Tibial nerve (tissue), 4 donors: ENCODE measurements at regions not wholly inside any gene's neighbourhood (a gene's known extent, or its start where the extent isn't known, plus 50 kb on each side); places are given as distances from the start of the nearest gene placed in this dataset.

Source experiments
- DNase-seq, 2 donors: peaks; one replicate each; pipeline ENCODE4 v3.0.0-alpha.2; 2019; ENCODE audit warnings: low spot score in 2 of 2
- H3K27ac ChIP-seq, 4 donors: fragments of 200-600 bp; sonication (generic) in 3 of 4; one replicate each; pipeline ENCODE4 v1.5.1; 2017 to 2019; ENCODE audit warnings: mild to moderate bottlenecking in 1 of 4
- H3K27me3 ChIP-seq, 2 donors: fragments of 200-600 bp; sonication (generic) in 1 of 2; one replicate each; pipeline versions ENCODE4 v1.5.1 to v1.6.0; 2017 to 2019
- H3K36me3 ChIP-seq, 3 donors: fragments of 200-600 bp; sonication (generic); one replicate each; pipeline ENCODE4 v1.5.1; 2018 to 2019
- H3K4me1 ChIP-seq, 4 donors: fragments of 200-600 bp; sonication (generic) in 3 of 4; one replicate each; pipeline ENCODE4 v1.5.1; 2017 to 2019
- H3K4me3 ChIP-seq, 4 donors: fragments of 200-600 bp; sonication (generic) in 3 of 4; one replicate each; pipeline ENCODE4 v1.5.1; 2017 to 2019; ENCODE audit warnings: mild to moderate bottlenecking in 1 of 4, moderate library complexity in 1 of 4
- H3K9me3 ChIP-seq, 4 donors: fragments of 200-600 bp; sonication (generic) in 3 of 4; one replicate each; pipeline ENCODE4 v1.5.1; 2017 to 2019
- CTCF ChIP-seq, 5 experiments: fragments of 200-600 bp in 3 of 5; fragments of 450-650 bp in 2 of 5; sonication (generic) in 3 of 5; IDR thresholded peaks; one replicate each; pipeline ENCODE4 v1.5.1; 2016 to 2019; ENCODE audit warnings: antibody characterized with exemption in 5 of 5, mild to moderate bottlenecking in 3 of 5, moderate library complexity in 2 of 5
- EP300 ChIP-seq, 2 donors: sonication (generic); formaldehyde crosslinking; IDR thresholded peaks; one replicate each; pipeline ENCODE4 v1.6.1; 2017; ENCODE audit warnings: antibody characterized with exemption in 2 of 2, mild to moderate bottlenecking in 1 of 2
- POLR2A ChIP-seq, 2 donors: fragments of 450-650 bp; IDR thresholded peaks; one replicate each; pipeline ENCODE4 v1.6.1; 2017; ENCODE audit warnings: antibody characterized with exemption in 2 of 2, mild to moderate bottlenecking in 2 of 2, moderate library complexity in 2 of 2
- WGBS, 2 donors: methylation state at CpG; one replicate each; pipeline ENCODE4 v1.1.5; 2018; 5-methylcytosine and 5-hydroxymethylcytosine counted together

GRCh38 chr16:65672960-65673359, 551.1 kb upstream of the CDH11 start:
- H3K27me3 ChIP-seq, result no peaks in the 10 kb centered on the region

GRCh38 chr16:65671071-65671470, 549.2 kb upstream of the CDH11 start:
- Histone ChIP-seq H3K27me3 (no peaks in the 10 kb centered on the region), H3K4me1 (peaks cover 0 to 10% (median 0%) of the 10 kb centered on the region in 4 donors), H3K36me3 (no peaks in the 10 kb centered on the region), H3K4me3 (no peak overlapping the region), H3K9me3 (no peaks in the 10 kb centered on the region), H3K27ac (no peak overlapping the region)
- TF ChIP-seq CTCF (IDR thresholded peaks at IDR 0.05) (no peak), POLR2A (IDR thresholded peaks at IDR 0.05) (no peak), EP300 (IDR thresholded peaks at IDR 0.05) (no peak)
- no peak for DNase-seq
- WGBS, 2 donors, result 58 to 69% methylated on average over 4 of the region's 4 CpGs

More at GRCh38 chr16:65672960-65673359, 551.1 kb upstream of the CDH11 start:
- no peaks in the 10 kb centered on the region for H3K9me3 ChIP-seq
- DNase-seq, result no peak
- WGBS, 2 donors, result 80 to 82% methylated on average over 3 of the region's 3 CpGs
- H3K4me3 ChIP-seq, result no peak overlapping the region
- no peak overlapping the region for H3K27ac ChIP-seq
- no peaks in the 10 kb centered on the region for H3K36me3 ChIP-seq
- TF ChIP-seq EP300 (IDR thresholded peaks at IDR 0.05) (no peak), CTCF (IDR thresholded peaks at IDR 0.05) (no peak)
- H3K4me1 ChIP-seq, result no peaks in the 10 kb centered on the region

DNA sequence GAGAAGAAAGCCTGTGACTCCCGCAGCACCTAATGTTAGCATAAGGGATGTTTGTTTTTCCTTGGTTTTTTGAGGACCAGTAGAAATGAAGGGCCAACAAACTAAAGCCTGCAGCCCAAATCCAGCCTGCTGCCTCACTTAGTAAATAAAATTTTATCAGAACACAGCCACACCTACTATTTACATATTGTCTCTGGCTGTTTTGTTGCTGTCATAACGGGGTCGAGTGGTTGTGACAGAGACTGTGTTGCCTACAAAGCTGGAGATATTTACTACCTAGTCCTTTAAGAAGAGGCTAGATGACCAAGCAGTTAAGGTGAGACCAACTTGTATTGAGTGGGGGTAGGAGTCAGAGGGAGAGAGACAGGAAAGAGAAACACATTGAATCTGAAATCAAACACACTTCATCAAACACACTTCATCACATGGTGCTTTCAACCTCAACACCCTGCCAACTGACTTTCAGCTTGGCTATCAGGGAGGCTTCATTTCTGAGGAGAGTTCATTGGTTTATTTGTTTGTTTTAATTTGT, 546.3 kb upstream of the CDH11 start:
- WGBS, 2 donors, result 76 to 85% methylated on average over 3 of the region's 3 CpGs
- H3K4me1 ChIP-seq, result peaks cover 0 to 10% (median 0%) of the 10 kb centered on the region in 4 donors
- H3K4me3 ChIP-seq, result no peak overlapping the region
- H3K27me3 ChIP-seq, result no peaks in the 10 kb centered on the region
- H3K36me3 ChIP-seq, result no peaks in the 10 kb centered on the region
- no peak overlapping the region for H3K27ac ChIP-seq
- H3K9me3 ChIP-seq, result no peaks in the 10 kb centered on the region
- no peak for DNase-seq
- TF ChIP-seq POLR2A (IDR thresholded peaks at IDR 0.05) (no peak), EP300 (IDR thresholded peaks at IDR 0.05) (no peak), CTCF (IDR thresholded peaks at IDR 0.05) (no peak)

DNA sequence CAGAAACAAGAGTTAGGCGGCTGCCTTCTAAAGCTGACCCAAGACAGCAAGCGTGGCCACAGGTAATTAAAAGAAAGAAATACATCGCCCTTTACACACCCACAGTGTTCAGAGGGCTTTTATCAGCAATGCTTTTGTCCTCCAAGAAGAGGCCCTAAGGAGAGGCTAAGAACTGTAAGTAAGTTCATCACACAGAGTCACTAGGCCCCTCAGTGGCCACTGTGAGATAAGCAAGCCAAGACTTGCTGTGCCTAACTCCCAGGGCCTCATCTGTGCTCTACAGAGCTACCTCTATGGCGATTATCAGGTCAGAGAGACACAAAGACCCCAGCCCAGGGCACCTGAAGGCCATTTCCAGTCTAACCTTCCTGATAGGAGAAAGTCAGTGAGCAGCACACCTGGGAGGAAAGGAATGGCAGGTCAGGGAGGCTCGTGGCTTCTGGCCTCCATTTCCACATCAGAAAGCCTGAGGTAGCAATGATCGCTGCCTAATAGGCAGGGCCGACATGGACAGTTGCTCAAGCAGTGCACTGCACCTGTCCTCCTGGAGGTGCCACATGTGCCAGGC, 545.2 kb upstream of the CDH11 start:
- no peaks in the 10 kb centered on the region for H3K9me3 ChIP-seq
- no peak for DNase-seq
- no peaks in the 10 kb centered on the region for H3K27me3 ChIP-seq
- peaks cover 0 to 10% (median 0%) of the 10 kb centered on the region in 4 donors for H3K4me1 ChIP-seq
- TF ChIP-seq CTCF (IDR thresholded peaks at IDR 0.05), result no peak
- no peak for TF ChIP-seq EP300 (IDR thresholded peaks at IDR 0.05)
- no peak for TF ChIP-seq POLR2A (IDR thresholded peaks at IDR 0.05)
- no peaks in the 10 kb centered on the region for H3K36me3 ChIP-seq
- no peak overlapping the region for H3K27ac ChIP-seq
- WGBS, 2 donors, result 84 to 86% methylated on average over 7 of the region's 7 CpGs
- no peak overlapping the region for H3K4me3 ChIP-seq

- no peak overlapping the region for H3K27ac ChIP-seq
- no peaks in the 10 kb centered on the region for H3K36me3 ChIP-seq
- 74 to 84% methylated on average over 8 to 11 of the region's 11 CpGs for WGBS, 2 donors
- DNase-seq, result no peak
- no peak for TF ChIP-seq CTCF (IDR thresholded peaks at IDR 0.05)
- TF ChIP-seq POLR2A (IDR thresholded peaks at IDR 0.05), result no peak
- TF ChIP-seq EP300 (IDR thresholded peaks at IDR 0.05), result no peak
- H3K27me3 ChIP-seq, result no peaks in the 10 kb centered on the region
- peaks cover 0 to 10% (median 0%) of the 10 kb centered on the region in 4 donors for H3K4me1 ChIP-seq
- no peaks in the 10 kb centered on the region for H3K9me3 ChIP-seq
- H3K4me3 ChIP-seq, result no peak overlapping the region
Measured at GRCh38 chr16:65666132-65666941, 544.5 kb upstream of the CDH11 start.
